GM21717 (cell line): ENCODE measurements at regions not wholly inside any gene's neighbourhood (a gene's known extent, or its start where the extent isn't known, plus 50 kb on each side); places are given as distances from the start of the nearest gene placed in this dataset.

Experiments
- ATAC-seq: cut with Tn5 transposase; IDR thresholded peaks from one replicate; pipeline ENCODE4 v1.9.1; 2021; ENCODE audit warnings: mild to moderate bottlenecking, moderate library complexity; ENCODE audit not compliant: unreplicated experiment

DNA sequence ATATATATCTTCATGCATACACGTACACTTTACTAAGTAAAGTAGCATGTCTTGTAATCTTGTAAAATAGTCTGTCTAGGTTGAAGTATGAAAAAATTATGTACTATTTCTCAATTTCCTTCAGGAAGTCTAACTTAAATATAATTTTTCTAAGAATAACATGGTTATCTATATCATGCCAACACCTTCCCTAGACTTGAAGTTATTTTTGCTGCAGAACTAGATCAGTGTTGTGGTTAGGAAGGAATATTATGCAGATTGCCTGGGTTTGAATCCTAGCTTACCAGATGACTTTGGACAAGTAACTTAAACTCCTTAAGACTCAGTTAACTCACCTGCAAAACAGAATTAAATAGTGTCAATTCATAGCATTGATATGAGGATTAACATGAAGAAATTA is 142.2 kb upstream of the SEMA3A start:
- ATAC-seq: no peak

DNA sequence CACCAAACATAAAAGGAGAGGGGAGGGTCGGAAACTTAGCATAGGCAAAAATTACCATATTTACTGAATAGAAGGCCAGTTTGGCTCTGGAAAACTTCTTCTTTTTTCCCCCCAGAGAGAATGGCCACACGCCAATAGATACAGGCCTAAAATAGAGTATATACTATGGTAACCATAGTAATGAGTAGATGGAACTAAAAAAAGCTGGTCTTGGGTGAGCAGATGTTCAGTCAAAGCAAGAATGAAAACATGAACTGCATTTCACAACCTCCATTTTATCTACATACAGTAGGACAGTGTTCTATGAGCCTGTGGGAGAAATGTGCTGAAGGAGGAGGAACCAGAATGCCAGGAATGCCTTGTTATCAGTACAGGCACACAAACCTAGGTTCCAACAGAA is 141.7 kb upstream of the SEMA3A start:
- peak; percentile 82 for ATAC-seq

DNA sequence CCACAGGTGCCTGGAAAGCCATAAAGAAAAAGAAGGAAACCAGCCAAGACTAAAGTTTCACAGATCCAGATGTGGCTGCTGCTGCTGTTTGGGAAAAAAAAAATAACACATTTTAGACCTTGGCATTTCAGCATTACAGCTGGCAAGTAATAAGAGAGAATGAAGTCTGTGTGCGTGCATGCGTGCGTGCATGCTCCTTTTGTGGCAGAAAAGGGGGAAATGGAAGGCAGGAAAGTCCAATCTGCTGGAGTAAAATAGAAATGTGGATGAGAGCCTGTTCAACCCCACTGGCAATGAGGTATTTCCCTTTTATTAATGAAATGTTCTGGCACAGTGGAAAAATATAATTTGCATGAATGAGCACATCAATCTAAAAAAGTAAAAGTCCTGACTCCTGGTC is 137.0 kb upstream of the SEMA3A start:
- no peak for ATAC-seq

DNA sequence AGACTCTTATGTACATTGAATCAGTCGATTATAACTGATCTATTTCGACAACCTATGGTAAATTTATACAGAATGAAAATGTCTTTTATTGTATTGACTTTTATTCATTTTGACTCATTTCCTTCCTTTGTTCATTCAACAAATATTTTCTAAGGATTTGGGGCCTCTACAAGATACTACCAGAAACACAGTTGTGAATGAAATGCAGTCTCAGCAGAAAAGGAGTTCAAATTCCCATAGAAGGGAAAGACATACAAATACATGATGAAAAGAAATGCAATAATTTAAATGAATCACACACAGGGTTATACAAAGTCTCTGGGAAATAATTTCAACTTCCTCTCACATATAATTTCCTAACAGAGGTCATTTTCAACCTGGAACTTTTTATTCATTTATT is 134.0 kb upstream of the SEMA3A start:
- no peak for ATAC-seq

DNA sequence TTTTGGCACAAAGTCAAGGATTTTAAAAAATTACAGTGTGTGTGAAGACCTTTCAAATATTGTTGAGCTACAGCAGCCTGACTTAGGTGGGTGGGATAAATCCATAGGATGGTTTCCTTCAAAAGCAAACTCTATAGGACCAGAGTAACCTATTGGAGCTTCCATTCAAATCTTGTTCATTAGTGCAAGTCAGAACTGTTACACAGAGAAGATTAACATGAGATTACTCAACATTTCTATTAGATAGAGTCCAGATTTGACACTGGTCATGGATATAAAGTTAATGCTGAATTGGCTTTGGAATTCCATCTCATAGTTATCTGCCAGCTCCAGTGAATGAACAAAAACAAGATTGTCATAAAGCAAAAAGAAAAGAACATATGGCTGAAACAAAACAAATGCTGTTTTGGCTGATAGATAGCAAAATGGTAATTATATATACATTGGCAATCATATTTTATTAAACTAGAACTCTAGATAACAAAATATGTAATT is 129.6 kb upstream of the SEMA3A start:
- no peak for ATAC-seq

DNA sequence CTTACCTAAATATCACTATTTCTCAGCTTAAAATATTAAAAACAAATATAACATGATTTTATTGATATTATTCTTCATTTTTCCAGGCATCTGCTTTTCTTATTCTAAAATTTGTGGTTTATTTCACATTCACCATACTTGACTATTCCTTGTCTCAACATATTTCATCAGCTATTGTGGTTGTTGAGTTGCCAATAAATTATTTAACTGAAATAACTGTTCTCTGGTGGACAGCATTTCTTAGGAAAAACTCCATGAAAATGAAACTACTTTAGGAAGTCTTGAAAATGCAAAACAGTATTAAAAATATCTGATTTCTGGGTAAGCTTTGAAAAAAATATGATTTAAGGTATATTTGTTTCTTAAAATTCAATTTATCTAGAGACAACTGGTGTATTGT is 122.9 kb upstream of the SEMA3A start:
- no peak for ATAC-seq

DNA sequence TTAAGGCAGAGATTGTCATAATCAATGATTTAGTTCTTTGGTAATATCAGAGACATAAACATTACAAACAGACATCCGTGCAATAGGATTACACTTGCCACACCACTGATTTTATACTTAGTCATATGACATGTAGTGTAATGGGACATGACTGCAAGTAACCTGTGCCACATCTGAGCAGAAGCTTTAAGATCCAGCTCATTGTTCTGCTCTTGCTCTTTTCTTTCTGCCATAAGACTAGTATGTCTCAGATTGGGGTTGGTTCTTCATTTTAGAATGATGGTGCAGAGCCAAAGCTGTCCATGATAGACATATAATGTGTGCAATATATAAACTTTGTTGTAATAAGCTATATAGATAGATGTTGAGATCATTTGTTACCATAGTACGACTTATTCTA is 119.7 kb upstream of the SEMA3A start:
- ATAC-seq: no peak

DNA sequence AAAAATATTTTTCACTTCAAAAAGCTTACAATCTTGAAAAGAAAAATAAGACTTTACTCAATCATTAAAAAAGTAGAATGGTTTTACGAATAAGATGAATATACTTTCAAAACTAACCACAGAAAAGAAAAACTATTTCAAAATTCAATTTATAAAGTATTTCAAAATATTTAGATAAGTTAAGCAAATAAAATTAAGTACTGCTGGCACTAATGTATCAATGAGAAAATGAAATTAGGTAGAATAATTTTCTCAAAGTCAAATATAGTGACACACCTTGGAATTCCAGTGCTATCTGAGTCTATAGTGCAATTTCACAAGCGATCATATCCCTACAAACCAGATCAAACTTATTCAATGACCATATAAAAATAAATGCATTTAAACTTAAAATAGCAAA is 109.8 kb upstream of the SEMA3A start:
- no peak for ATAC-seq

DNA sequence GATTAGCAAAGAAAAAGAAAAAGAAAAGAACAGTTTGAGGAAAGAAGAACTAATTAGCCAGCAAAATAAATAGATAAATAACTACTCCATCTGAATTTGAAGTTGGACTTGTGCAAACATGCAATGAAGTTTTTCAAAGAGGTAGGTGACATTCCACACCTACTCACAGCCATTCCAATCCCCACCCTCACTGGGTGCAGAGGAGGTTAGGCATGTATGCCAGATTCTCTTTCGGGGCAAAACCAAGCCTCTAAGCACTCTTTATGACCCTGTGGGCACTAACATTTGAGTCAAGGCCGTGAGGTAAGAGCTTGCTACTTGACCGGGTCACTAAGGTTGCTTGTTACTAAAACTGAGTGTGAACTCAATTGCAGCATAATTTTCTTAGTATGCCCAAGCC is 108.4 kb upstream of the SEMA3A start:
- ATAC-seq: no peak

DNA sequence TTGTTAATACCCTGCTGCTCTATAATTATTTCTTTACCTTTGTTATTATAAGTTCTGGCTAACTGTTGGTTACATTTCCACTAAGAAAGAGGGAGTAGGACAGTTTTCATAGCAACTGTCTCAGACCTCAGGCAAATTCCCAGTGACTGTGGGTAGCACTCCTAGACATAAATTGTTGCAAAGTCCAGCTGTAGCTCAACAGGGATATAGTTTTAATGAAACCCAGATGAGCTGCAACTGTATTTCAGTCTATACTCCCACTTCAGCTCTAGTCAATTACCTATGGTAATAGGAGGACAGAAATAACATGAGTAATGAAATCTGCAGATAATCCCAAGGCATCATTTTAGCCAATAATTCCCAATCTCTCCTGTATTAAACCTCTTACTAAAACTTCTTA is 103.0 kb upstream of the SEMA3A start:
- ATAC-seq: no peak

DNA sequence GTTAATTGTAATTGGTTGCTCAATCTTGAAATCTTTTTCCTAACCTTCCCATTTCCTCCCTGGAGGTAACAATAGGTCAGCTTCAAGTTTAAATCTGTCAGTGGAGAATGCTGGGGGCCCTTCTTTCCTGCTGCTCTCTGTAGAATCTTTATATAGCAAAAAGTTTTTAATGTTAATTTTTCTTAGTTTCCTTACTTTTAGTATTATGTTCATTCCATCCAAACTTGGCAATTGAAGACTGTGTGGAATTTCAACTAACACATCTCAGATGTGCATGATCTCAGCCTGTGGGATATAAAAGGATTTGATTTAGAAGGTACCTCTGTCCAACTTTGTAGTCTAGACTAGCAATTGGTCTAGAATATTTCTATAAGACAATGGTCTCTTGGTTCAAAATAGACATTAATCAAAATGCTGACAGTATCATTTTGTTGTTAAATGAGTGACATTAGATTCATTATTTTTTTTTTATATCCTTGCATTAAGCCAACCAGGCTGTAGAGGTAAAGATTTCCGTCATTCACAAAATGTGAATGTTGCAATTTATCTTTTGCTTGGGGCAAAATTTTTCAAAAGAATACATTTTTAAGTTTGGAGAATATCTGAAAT is 100.4 kb upstream of the SEMA3A start:
- ATAC-seq: no peak

DNA sequence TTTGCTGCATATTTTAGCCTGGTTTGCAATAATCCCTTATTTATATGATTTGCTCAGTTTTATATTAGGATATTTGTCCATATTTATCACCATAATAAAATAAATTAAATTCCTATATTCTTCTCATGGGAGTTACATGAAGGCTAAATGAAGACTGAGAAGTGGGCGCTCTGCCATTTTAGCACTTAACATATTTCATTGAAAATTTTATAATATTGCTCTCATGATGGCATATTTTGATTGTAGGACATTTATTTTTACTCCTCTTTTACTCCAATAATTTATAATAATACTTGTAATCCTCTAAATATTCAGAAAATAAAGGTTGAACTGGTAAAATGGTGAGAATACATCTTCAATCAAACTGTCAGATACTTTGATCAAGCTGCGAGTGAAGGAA is 99.8 kb upstream of the SEMA3A start:
- no peak for ATAC-seq

DNA sequence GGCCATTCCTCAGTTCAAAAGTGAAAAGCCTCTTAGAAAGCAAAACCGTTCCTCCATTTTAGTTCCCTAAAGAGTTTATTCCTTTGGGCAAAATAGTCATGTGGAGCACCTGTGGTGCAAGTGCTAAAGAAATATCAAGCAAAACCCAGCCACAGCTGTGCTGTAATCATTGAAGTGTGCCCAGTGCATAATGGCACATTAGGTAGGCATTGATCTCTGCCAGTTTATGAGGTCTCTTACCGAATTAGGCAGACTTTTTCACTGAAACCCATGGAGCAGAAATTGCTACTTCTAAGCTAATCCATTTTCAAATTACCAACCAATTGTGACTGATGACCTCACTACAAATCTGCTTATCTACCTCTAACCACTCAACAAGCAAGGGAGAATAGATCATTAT is 97.2 kb upstream of the SEMA3A start:
- no peak for ATAC-seq

DNA sequence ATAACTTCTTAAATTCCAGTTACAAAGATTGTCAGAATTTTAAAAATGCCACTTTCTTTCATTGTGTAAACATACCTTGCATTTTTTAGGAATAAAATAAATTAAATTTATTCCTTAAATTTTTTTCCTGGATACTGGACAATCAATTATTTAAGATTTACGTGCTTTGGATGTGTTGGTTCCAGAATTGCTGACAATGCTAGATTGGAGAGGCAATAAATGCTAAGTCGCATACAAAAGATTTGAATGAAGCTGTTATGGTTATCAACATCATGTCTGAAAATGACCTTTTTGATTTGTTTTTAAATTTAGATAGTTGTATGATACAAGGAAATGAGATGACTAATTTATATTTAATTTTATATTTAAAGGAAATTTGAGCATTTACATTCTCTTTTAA is 89.2 kb upstream of the SEMA3A start:
- no peak for ATAC-seq

DNA sequence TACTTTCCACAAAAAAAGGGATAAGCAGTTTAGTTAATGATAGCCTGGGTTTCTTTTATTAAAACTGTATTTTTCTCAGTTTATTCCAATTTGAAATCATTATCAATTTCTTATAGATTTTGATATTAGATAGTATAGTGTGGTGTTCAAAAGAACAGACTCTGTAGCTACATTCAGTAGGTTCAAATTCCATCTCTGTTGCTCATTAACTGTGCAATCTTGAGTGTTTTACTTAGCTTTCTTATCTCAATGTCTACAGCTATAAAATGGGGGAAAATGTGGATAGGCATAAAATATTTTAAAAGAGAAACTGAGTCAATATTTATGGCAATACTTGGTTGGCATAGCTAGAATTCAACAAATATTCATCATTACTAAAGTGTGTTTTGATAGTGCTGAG is 86.9 kb upstream of the SEMA3A start:
- no peak for ATAC-seq

DNA sequence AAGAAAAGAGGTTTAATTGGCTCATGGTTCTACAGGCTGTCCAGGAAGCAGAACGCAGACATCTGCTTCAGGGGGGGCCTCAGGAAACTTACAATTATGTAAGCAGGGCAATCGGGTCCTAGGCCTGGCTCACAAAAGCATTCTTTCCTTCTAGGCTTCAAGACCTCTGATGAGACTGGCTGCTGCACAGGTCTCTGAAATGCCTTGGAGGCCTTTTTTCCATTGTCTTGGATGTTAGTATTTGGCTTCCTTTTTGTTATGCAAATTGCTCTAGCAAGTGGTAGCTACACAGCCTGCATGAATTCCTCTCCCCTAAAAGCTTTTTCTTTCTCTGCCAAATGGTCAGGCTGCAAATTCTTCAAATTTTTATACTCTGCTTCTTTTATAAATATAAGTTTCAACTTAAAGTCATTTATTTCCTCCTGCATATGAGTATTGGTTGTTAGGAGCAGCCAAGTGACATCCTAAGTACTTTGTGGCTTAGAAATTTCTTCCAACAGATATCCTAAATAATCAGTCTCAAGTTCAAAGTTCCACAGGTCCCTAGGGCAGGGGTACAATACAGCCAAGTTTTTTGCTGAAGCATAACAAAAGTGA is 83.1 kb upstream of the SEMA3A start:
- no peak for ATAC-seq

DNA sequence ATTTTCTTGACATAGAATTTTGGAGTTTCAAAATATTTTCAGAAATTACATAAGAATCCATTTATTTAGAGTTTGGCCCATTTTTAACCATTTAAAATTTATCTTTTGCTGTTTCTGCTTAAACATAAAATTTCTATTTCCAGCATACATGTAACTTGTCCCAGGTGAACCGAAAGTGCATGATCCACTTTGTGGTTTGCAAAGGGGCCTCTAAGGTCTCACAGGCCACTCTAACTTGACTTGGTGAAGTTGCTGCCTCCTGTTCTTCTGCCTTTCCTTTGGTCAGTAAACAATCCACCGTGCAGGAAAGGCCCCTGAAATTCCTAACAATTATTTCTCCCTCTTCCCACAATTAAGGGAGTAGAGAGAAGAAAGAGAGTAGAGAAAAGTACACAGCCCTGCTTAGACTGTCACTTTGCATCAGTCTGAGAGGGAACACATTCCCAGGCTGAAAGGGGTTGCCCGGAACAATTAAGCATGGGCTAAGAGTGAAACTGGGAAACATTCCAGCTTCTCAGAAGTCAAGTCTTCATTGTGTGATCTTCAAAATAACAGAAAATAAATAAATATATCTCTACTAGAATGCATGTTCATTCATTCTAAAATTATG is 79.5 kb upstream of the SEMA3A start:
- no peak for ATAC-seq

DNA sequence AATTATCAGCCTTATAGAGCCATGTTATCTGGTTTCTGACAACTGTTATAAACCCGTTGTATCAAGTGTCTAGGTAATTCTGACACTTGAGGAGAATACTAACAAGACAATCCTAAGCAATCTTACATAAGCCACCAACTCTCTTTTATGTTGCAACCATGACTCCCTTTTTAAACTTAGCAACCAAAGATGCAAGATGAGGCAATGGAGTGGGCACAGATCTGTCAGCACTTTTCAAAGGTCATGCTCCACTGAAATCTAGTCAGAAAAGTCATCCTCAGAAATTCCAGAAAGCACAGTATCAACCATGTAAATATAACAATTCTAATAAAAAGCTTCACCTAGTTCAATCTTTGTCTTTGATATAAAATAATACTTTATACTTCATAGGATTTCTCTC is 77.0 kb upstream of the SEMA3A start:
- no peak for ATAC-seq

DNA sequence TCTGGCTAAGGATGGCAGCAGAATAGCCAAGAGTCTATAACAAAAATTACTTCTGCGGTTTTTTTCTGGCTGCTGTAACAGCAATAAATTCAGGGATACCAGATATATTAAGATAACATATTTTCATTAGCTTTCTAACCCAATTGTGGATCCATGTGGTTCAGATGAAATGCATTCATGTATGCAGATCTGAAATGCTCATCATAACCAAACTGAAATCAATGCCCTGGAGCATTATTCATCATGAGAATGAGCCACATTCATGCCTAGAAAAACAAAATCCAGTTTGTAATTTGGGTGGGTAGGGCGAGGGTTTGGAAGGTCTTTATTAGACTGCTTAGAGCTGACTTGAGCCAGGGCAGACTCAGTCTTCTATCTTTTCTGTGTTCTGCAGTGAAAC is 69.8 kb upstream of the SEMA3A start:
- ATAC-seq: no peak

DNA sequence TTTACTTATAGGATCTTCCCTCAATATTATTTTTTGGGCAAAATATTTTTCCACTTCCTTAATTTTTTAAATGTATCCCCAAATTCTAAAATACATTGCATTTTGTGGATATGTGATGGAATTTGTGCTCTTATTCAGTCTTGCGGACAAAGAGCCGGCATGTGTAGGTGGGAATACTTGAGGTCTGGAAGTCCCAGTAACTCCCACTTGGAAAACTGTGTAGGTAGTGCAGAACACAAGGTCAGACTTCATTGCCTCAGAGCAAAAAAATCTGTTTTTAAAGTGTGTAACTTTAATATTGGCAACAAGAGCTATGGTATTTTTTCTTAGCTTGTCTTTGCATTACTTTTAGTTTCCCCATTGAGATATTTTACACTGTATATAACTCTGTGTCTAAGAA is 68.5 kb upstream of the SEMA3A start:
- no peak for ATAC-seq

DNA sequence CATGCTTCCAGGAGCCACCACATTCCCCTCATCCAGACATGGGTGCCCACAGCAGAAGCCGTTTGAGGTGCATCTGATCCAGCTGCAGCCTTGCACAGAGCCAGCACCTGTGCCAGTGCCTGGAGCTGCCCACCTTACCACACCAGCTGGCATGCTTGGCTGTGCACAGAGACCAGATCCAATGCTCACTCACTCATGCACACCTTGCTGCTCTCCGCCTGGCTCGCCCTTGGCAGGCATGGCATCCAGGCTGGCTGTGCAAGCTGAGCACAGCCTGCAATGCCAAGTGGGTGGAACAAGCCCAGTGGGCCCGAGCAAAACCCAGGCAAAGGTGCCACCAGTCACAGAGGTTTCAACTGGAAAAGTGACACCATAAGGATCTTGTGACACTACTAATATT is 66.9 kb upstream of the SEMA3A start:
- no peak for ATAC-seq

DNA sequence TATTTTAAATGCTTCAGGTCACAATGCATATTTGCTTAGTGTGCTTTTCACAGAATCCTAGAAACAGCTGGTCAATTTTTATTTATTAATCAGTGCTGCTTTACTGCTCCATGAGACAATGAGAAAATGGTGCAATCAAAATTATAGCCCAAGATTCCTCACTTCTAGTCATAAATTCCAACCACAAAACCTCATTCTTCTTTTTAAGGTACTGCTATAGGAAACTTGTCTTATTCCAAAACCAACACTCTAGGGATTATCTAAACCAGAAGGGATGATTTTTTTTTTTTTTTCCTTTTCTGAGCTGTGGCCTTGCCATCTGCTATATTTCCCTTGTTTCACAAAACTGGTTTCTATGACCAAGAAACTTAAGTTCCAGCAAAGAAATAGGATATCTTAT is 64.0 kb upstream of the SEMA3A start:
- ATAC-seq: no peak

DNA sequence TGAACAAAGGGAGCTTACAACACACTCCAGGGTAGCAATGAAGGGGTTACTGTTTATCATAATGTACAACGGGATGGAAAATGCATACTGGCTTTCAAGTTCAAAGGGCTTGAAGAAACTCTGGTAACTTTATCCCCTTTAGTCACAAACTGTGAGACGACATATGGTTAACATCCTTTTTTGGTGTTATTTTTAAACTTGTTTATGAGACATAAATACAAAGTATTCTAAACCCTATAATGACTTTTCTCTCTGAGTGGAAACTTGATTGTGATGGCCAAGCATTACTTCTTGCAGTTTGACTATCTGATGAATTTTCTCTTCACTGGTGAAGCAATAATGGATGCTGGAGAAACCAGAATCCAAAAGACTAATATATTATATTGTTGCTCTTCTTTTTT is 62.0 kb upstream of the SEMA3A start:
- ATAC-seq: no peak
